ENCODE measurements at regions not wholly inside any gene's neighbourhood (a gene's known extent, or its start where the extent isn't known, plus 50 kb on each side); places are given as distances from the start of the nearest gene placed in this dataset.

DNA sequence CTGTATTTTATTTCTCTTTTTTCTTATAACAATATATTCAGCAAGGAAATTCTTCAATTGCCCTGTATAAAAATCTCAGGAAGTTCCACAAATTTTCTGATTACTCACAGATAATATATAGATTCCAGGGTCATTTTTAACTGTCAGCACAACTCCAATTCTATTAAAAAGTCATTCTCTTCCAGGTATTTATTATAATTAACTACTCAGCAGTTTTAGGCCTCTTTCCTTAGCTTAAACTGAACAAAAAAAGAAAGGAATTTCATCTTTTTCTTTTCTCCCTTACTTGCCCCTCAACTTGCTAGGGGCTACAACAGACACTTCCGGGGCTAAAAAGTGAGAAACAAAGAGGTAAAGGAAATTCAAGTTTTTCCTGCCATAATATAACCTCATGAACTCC, 358.9 kb upstream of the LRATD1 start:
- DNase-seq (ENCODE audit: low read depth): no peak

DNA sequence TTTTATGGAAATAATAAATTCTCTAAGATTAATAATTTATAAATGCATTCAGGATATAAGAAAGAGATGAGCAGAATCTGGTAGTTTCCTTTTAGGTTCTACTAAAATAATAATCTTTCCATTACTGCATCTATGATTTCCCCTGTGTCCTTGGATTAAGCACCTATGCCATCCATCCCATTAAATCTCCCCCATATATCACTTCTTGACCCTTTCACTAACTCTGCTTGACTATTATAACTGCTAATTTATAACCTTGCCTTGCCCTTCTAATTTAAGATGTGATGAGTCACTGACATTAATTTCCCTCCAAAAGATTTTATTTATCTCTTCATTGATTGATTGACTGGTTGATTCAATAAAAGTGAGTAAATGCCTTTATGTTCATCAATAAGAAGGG, 348.3 kb upstream of the LRATD1 start:
- DNase-seq (ENCODE audit: low read depth): no peak

DNA sequence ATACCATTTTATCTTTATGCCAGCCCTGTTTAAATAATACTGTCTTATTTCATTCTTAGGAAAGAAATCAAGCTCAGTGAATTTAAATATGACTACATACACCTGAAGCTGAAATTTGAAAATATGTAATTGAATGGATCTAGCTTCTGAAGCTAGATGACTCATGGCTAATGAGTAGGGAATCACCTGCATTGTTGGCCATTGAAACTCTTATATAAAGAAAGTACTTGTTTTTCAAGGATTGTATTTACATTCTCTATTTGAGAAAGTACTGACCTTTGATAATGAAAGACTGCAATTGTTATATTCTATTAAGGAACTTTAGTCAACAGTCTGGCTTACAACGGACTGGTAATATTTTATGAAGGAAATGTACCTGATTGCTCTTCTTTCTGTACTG, 346.7 kb upstream of the LRATD1 start:
- no peak for DNase-seq (ENCODE audit: low read depth)

DNA sequence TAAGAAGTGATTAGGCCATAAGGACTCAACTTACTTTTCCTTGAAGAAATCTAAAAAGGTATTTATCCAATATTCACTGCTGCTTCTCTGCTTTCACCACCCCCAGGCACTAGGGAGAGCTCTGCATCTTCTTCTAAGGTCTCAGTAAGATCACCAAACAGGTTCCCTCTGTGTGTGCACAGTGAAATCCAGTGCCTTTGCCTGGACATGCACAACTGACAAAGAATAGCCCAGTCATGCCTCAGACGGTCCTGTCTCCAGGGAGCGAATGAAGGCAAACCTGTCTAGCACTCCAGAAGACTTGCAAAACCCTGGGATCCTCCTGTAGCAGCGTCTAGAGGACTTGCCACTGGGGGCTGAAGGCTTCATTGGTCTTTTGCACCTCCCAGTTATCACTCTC, 344.5 kb upstream of the LRATD1 start:
- DNase-seq (ENCODE audit: low read depth): no peak

DNA sequence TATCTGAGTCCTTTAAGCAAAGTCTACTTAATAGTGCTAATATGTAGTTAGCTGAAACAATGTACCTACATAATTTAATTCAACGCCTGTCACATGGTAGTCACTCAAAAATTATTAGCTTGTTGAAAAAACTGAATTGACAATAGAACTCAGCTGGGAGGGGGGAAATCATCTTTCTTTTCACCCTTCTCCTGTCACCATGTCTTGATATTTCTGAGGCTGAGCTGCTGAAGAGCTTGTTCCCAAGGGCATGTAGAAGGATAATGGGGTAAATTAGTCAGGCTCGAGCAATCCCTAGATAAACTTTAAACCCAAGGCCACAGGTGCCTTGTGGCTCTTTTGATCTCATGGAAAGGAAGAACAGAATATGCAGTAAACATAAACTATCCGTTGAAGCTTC, 339.6 kb upstream of the LRATD1 start:
- DNase-seq (ENCODE audit: low read depth): no peak

DNA sequence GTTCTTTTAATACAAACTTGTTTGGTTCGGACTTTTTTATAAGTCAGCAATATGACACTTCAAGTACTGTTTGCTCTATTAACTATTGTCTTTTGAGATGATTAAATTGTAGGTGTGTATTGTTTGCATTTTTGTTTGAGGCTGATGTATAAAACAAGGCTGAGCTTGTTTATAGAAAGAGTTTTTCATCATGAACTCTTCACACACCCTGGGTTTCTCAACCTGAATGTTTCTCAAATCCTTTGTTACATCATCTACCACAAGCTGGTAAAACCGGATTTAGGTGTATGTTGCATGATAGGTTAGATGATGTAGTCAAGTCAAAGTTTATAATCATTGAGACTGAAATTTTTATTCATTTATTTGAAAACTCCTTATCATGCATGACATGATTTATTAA, 335.2 kb upstream of the LRATD1 start:
- no peak for DNase-seq (ENCODE audit: low read depth)

DNA sequence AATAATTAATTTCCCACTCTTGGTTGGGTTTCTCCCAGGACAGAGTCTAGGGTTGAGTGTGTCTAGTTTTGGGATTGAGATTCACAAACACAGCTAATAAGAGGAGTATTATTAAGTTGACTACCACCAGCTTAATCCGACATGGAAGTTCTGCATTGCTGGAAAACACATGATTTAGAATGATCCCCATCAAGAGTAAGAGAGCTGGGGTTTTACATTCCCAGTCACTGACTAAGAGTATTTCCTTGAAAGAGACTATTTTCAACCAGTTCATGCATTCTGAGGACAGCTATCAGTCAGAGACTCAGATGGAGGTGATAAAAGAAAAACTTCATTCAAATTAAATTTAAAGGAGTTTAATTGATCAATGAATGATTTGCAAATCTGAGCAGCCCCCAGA, 334.6 kb upstream of the LRATD1 start:
- no peak for DNase-seq (ENCODE audit: low read depth)

DNA sequence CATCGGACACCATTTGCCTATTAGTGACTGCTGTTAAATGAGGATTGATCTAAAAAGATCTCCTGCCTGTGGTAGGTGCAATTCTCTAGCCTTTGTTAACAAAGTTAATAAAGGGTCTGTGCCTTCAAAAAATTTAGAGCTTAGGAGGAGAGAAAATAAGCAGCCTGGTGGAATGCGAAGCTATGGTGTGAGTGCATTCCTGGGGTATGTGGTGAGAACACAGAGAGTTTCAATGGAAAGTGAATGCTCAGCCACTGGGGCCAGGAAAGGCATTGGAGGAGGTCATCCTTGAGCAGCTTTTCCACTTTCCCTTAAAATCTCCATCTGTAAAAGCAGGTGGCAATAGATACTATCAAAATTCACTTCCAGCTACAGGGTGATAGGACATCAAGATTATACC, 331.2 kb upstream of the LRATD1 start:
- DNase-seq (ENCODE audit: low read depth): no peak

DNA sequence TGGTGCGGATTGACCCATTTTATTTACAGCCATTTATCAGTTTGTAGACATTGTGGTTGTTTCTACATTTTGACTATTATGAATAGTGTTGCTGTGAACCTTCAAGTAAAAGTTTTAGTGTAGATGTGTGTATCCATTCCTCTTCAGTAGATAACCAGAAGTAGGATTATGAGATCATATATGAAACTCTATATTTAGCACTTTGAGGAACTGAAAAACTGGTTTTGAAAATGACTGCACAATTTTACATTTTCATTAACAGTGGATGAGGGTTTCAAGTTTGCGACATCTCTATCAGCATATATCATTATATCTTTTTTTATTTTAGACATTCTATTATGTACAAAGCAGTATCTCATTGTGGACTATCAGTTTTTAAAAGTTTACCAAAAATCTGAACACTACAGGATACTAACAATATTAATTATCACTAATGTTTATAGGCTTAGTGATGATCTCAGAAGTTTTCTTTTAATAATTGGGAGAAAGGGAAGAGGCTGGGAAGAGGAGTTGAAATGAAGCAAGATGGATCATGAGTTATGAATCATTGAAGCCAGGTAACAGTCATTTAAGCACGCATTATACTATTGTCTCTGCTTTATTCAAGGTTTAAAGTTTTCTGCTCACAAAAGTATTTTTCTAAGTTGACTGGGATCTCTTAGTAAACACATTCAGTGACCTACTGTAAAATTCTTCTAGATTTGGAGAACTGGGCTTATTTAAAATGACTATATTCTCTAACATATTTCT, 329.0 kb upstream of the LRATD1 start:
- DNase-seq (ENCODE audit: low read depth): no peak

DNA sequence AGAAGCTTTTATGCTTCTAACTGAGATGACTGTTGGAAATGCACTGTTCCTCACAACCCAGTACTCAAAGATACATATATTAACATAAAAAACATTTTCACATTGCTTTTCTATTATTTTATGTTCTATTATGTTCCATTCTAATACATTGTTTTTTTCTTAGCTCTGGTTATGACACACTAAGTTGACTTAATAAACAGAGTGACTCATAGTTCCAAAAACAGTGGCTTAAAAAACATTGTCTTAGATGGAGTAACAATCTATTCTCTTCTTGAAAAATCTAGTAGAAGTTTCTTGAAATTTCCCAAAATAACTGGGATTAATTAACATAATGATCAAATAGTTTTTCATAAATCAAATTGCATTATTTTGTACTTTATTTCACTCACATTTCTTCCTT, 328.2 kb upstream of the LRATD1 start:
- no peak for DNase-seq (ENCODE audit: low read depth)

DNA sequence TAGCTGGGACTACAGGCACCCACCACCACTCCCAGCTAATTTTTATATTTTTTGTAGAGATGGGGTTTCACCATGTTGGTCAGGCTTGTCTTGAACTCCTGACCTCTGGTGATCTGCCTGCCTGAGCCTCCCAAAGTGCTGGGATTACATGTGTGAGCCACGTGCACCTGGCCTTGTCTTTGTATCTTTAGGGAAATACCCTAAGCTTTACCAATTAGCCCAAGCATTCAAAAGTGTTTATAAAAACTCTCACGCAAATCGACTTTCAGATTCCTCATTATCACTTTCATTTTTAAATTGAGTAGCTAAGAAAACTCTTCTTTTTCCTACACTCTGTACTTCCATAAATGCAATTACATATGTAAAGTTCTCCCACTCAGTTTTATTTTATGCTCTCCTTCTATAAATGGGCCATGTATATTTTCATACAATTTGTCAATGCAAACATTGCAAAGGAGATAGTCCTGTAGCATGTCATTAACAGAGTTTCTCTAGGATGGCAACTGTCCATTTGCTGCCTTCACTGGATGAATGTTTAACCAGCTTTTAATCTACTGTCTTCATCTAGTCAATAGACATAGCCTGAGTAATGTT, 326.2 kb upstream of the LRATD1 start:
- DNase-seq (ENCODE audit: low read depth): no peak

DNA sequence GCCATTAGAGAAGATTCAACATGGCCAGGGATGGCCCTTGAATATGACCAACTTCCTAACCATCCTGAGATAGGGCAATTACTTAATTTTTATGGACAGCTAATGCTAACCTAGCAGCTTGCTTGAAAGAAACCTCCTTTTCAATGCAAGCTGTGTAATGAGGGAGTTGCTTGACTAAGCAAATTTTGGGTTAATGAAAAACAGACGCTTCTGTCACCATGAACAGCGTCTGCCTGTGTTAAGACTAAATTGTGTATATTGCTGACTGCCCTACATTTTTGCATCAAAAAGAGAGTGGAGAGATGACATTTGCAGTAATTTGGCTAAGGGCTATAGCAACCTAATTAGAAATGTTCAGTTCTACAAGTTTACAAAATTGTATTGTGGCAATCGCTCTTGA, 319.2 kb upstream of the LRATD1 start:
- DNase-seq (ENCODE audit: low read depth): no peak

DNA sequence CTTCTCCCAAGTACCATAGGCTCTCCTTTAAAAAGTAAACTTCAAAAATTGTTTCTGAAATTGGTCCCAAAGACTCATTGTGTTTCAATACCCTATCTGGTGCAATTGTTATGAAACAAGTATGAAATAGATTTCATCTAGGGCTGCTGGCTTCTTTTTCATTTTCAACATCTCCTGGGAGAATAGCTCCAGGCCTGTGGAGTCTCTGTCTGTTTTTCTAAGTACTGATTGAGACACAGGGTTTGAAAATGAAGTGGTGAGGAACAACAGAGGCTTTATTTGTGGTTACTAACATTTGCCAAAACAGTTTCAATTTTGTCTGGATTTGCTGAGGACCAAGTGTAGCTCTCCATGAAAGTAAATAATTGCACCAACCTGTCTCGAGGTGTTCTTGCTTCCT, 315.9 kb upstream of the LRATD1 start:
- DNase-seq (ENCODE audit: low read depth): no peak

DNA sequence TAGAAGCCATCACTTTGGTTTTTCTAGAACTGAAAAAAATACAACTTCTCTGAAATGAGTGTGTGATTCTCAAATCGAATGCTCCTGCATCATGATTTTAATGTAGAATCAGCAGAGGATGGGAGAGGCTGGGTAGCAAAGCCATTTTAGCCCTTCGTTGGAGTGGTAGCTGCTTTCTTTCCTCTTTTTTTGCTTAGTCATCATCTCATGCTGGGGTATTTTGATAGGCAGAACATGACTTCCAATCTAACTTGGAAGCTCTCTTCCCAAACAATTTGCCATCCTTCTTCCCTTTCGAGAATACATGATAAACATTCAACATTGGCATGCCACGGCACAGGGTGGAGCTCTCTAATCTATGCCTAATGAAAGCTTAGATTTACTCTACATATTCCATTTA, 311.2 kb upstream of the LRATD1 start:
- no peak for DNase-seq (ENCODE audit: low read depth)

DNA sequence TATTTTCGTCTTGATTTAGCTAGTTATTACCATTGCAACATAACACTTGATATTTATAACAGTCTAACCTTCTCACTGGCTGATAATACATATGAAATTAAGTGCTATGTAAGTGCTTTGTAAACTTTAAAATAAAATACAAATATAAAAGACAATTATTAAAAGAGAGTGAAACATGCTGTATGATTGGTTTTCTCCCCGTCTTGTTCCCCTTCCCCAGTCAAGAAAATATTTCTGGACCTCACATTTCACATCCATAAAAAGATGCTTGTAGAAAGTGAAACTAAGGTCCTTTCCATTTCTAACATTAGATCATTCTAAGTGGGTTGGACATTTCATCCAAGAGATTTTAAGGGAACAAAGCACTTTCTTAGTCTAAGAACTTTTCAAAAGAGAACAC, 310.2 kb upstream of the LRATD1 start:
- DNase-seq (ENCODE audit: low read depth): no peak

DNA sequence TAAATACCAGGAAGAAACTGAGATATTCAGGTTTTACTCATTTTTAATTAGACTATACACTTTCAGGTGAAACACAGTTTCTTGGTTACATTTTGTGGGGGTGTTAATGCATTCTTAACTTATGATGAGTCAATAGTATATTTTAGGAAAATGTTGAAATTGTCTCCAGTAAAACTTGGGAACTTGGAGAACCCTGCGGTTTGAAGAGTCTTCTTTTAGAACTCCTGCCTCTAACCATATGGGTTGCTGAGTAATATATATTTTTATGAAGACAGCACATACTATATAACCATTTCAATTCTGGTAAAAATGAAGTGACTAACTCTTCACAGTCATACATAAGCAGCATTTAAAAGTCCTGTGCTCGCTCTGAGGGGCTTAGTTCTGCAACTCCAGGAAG, 308.2 kb upstream of the LRATD1 start:
- DNase-seq (ENCODE audit: low read depth): no peak

DNA sequence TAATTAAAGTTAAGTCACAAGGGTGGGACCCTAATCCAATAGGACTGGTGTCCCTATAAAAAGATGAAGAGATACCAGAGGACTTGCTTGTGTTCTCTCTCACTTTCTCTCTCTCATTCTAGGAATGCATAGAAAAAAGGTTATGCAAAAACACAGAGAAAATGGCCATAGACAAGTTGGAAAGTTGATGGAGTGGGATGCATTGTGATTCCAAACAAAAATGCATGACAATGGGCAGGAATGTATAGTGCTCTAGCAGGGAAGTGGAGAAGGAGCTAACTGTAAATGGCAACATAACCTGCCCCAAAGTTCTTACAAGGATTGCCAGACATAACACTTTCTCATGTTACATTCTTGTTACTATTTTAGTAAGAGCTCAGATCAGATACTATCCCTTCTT, 301.6 kb upstream of the LRATD1 start:
- no peak for DNase-seq (ENCODE audit: low read depth)

DNA sequence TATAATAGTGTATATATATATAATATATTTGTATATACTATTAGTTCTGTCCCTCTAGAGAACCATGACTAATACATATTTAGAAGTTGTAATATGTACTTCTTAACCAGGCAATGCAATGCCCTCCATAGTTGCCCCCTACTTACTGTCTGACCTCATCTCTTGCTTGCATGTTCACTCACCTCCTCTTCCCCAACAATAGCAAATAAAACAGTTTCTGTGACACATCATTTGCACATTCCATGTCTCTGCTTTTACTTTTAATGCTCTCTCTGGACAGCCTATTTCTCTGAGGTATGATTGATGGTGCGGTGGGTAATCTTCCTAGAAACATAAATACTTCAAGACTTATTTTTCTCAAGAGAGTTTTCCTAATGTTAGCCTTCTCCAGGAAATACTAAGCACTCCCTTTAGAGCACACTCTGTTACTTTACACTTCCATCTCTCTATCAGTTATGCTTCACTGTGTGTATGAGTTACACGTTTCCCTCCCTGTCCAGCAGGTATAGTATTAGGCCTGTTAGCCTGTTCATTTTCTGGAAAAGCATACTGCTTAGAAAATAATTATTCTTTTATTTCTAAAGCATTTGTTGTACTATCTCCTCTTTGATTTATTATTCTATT, 295.6 kb upstream of the LRATD1 start:
- DNase-seq (ENCODE audit: low read depth): no peak

DNA sequence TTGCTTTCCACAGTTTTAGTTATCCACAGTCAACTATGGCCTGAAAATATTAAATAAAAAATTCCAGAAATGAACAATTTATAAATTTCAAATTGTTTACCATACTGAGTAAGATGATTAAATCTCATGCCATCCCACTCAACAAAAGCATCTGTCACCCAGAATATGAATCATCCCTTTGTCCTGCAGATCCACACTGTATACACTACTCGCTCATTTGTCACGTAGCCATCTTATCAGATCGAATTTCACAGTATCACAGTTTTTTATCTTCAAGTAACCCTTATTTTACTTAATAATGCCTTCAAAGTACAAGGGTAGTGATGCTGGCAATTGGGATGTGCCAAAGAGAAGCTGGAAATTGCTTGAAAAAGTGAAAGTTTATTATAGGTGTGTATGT, 291.8 kb upstream of the LRATD1 start:
- no peak for DNase-seq (ENCODE audit: low read depth)

DNA sequence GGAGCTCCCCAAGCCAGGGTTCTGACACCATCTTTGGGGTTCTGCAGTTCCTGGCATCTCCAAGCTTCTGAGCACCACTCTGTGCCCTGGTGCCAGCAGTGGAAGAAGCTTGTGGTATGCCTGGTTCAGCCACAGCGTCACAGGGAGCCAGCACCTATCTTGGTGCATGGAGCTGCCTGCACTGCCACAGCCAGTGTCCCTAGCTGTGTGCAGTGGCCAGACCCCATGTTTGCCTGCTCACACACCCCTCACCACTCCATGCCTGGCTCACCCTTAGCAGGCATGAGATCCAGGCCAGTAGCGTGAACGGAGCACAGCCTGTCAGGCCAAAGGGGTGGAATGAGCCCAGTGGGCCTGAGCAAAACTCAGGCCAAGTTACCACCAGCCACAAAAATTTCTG, 290.2 kb upstream of the LRATD1 start:
- no peak for DNase-seq (ENCODE audit: low read depth)

DNA sequence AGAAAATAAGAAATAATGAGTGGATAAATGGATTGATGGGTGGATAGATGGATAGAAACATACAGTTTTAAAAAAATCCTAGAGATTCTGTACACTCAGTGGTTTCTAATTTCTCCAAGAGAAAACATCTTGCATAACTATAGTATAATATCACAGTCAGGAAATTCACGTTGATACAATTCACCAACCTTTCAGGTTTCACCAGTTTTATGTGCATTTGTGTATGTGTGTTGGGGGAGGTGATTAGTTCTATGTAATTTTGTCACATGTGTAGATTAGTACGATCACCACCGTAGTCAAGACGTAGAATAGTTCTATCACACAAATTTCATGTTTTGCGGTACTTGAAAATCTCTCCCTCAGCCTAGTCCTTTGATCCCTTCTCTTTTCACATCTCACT, 288.2 kb upstream of the LRATD1 start:
- no peak for DNase-seq (ENCODE audit: low read depth)

DNA sequence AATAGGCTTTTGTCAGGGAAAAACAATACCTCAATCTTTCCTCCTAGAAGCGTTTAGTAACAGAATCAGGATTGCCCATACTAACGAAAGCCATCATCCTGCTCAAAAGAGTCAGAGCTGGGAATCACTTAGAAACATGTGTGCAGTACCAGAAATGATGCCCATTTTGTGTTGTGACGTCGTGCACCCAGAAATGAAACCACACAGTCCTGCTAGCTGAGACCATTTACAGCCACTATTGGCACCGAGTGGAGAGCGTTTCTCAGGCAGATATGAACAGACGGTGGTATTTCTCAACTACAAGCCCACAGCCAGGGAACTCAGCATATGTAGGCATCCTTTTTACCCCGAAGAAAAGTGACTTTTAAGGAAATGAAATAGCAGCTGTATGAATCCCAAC, 284.3 kb upstream of the LRATD1 start:
- no peak for DNase-seq (ENCODE audit: low read depth)

DNA sequence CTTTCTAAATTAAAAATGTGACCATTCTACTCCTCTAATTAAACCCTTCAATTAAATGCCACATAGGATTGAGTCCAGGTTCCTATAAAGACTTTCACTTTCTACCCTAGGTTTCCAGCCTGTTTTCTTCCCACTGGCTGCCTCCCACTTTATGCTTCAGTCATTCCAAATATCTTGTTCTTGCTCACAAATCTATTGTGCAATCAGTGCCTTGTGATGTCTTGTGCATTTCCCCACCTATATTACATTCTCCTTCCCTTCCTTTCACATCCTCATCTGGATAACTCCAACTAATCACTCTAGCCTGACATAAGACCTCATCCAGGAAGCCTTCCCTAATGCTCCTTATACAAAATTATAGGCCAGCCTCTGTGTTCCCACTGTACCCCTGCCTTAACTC, 281.7 kb upstream of the LRATD1 start:
- DNase-seq (ENCODE audit: low read depth): no peak

DNA sequence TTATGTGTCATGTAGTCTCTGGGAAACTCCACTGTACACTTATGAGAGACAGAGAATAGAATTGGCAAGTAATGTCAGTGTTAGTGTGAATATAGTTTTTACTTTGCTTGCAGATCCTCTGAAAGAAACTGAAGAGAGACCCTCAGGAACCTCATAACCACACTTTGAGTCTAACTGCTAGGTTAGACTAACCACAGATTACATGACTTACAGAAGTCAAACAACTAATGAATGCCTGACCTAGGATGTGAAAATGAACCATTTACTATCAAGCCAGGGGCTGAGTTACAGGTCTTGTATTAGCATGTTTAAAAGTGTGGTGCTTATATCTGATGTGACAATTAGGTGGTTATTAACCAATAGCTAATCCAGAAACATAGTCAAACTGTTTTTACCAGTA, 280.4 kb upstream of the LRATD1 start:
- DNase-seq (ENCODE audit: low read depth): no peak
